ENCODE measurements at regions not wholly inside any gene's neighbourhood (a gene's known extent, or its start where the extent isn't known, plus 50 kb on each side); places are given as distances from the start of the nearest gene placed in this dataset.

DNA sequence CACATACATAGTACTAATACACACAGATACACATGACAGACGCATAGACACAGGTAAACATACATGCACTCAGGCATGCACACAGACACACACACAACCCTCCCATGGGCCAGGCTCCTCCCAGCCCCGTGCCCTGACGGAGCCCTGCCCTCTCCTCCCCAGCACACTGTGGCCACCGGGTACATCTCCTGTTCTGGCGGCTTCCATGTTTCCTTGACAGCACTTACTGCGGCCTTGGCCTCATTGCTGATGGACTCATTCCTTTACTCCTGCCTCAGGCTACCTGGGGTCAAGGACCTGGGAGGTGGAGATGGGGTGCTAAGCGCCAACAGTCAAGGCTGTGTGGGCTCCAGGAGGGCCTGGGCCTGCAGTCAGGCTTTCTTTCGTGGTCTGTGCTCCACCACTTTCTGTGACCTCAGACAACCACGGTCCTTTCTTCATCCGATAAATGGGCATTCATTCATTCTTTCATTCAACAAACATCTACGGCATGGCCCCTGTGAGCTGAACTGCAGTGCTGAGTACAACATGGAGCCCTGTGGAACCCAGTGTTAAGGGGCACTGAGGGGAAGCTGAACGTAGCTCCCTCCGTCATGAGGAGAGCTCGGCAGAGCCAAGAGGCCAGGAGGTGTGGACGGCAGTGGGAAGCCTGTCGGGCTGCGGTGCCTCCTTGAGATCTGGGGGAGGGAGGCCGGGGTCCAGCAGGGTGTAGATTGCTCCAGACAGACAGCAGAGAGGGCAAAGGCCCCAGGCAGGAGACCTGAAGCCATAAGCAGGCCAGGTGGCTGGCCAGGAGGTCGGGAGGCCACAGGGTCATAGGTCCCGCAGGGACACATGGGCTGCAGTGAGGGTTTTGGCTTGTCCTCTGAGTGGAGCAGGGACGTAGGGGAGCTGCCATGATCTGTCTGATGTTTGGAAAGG, 190.4 kb upstream of the HDAC4 start (continued):
- TF ChIP-seq PAX5 (IDR thresholded peaks at IDR 0.05; ENCODE audit: borderline replicate concordance, low read depth, low read length) (no peak), TAF1 (IDR thresholded peaks at IDR 0.05; ENCODE audit: borderline replicate concordance, low read depth, low read length) (no peak)

DNA sequence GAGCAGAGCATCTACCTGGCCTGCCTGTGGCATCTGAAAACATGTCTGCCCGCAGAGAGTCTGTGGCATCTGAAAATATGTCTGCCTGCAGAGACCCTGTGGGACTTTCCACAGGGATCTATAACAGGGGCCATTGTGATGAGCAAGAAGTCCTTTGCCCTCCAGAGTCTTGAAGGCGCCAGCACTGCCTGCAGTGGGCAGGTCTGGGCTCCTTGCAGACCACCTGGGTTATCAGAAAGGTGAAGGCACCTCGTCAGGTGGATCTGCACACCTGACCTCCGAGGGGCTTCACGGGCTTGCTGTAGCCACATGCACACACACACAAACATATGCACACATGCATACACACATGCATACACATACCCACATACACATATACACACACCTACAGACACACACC, 189.5 kb upstream of the HDAC4 start:
- in situ Hi-C loops (cut with MboI) (no loop called here), intact Hi-C loops (cut with micrococcal nuclease; ENCODE audit: unreplicated experiment) (no loop called here)
- Histone ChIP-seq H3K4me1 (ENCODE audit: control insufficient read depth, insufficient read depth, low read length) (no peaks in the 10 kb centered on the region), H3K79me2 (ENCODE audit: control insufficient read depth, insufficient read depth, low read length) (no peaks in the 10 kb centered on the region), H3K27me3 (replicated peaks in 1 of 2; ENCODE audit: control insufficient read depth in 2 of 2, insufficient read depth in 2 of 2, low read length in 1 of 2) (no peaks in the 10 kb centered on the region; a peak in 1 of 4 replicates), H3K36me3 (ENCODE audit: control insufficient read depth in 2 of 2, insufficient read depth in 2 of 2, low read length in 1 of 2) (no peaks in the 10 kb centered on the region), H3K4me3 (no peak overlapping the region), H3K4me2 (ENCODE audit: control insufficient read depth, insufficient read depth) (no peak overlapping the region), H4K20me1 (ENCODE audit: control insufficient read depth, insufficient read depth) (no peaks in the 10 kb centered on the region), H3K9ac (ENCODE audit: control insufficient read depth, insufficient read depth, low read length) (no peak overlapping the region), H3K27ac (ENCODE audit: control insufficient read depth, insufficient read depth) (no peak overlapping the region), H2AFZ (ENCODE audit: control insufficient read depth, low read depth, low read length) (no peak overlapping the region), H3K9me3 (replicated peaks; ENCODE audit: control insufficient read depth, insufficient read depth, low read length) (peaks cover 5% of the 10 kb centered on the region; the same call in 1 of the 3 replicates)
- RAD21 ChIA-PET (ENCODE audit: unreplicated experiment), result no interaction called here
- SMC1A ChIA-PET (ENCODE audit: uncharacterized antibody, unreplicated experiment), result no interaction called here
- no TSS peak for BruUV-seq (replicated peaks)
- DNase-seq (ENCODE audit: low read depth, low spot score) (no peak), ATAC-seq (no peak), FAIRE-seq (no peak)
- CTCF ChIA-PET, result no interaction called here
- POLR2A ChIA-PET, result no interaction called here
- 19% methylated on average over 5 of the region's 5 CpGs for WGBS (ENCODE audit: insufficient coverage, insufficient replicate concordance, low lambda C conversion rate, missing lambda C conversion rate)
- TF ChIP-seq SMC3 (IDR thresholded peaks at IDR 0.05; ENCODE audit: borderline replicate concordance, low read length), result no peak
- TF ChIP-seq, protein P1, sequence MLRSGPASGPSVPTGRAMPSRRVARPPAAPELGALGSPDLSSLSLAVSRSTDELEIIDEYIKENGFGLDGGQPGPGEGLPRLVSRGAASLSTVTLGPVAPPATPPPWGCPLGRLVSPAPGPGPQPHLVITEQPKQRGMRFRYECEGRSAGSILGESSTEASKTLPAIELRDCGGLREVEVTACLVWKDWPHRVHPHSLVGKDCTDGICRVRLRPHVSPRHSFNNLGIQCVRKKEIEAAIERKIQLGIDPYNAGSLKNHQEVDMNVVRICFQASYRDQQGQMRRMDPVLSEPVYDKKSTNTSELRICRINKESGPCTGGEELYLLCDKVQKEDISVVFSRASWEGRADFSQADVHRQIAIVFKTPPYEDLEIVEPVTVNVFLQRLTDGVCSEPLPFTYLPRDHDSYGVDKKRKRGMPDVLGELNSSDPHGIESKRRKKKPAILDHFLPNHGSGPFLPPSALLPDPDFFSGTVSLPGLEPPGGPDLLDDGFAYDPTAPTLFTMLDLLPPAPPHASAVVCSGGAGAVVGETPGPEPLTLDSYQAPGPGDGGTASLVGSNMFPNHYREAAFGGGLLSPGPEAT (IDR thresholded peaks at IDR 0.05; ENCODE audit: low read depth), result no peak
- TF ChIP-seq NBN (IDR thresholded peaks at IDR 0.05), result no peak
- TF ChIP-seq WRNIP1 (IDR thresholded peaks at IDR 0.05; ENCODE audit: borderline replicate concordance, low read depth, low read length), result no peak
- no peak for TF ChIP-seq EP300 (IDR thresholded peaks at IDR 0.05; ENCODE audit: borderline replicate concordance in 1 of 2, control insufficient read depth in 1 of 2, low read depth in 2 of 2, low read length in 2 of 2)
- no peak for TF ChIP-seq ZBED1 (IDR thresholded peaks at IDR 0.05; ENCODE audit: borderline replicate concordance)
- no peak for TF ChIP-seq USF1 (IDR thresholded peaks at IDR 0.05; ENCODE audit: borderline replicate concordance, extremely low read length, insufficient read depth, low read depth, low read length)
- no peak for TF ChIP-seq NR2C2 (IDR thresholded peaks at IDR 0.05; ENCODE audit: borderline replicate concordance, control insufficient read depth, insufficient read length, low read depth)
- TF ChIP-seq, protein P2, sequence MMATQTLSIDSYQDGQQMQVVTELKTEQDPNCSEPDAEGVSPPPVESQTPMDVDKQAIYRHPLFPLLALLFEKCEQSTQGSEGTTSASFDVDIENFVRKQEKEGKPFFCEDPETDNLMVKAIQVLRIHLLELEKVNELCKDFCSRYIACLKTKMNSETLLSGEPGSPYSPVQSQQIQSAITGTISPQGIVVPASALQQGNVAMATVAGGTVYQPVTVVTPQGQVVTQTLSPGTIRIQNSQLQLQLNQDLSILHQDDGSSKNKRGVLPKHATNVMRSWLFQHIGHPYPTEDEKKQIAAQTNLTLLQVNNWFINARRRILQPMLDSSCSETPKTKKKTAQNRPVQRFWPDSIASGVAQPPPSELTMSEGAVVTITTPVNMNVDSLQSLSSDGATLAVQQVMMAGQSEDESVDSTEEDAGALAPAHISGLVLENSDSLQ (IDR thresholded peaks at IDR 0.05), result no peak
- no peak for TF ChIP-seq GATAD2B (conservative IDR thresholded peaks at IDR 0.05; ENCODE audit: low read depth)
- no peak for TF ChIP-seq RFX5 (IDR thresholded peaks at IDR 0.05; ENCODE audit: low read depth, low read length)
- TF ChIP-seq RAD21 (IDR thresholded peaks at IDR 0.05; ENCODE audit: insufficient read depth, low read depth, low read length), result no peak
- TF ChIP-seq SREBF1 (IDR thresholded peaks at IDR 0.05; ENCODE audit: low read length), result no peak
- TF ChIP-seq BRCA1 (IDR thresholded peaks at IDR 0.05; ENCODE audit: low read depth, low read length), result no peak
- TF ChIP-seq RBBP5 (conservative IDR thresholded peaks at IDR 0.05), result no peak
- TF ChIP-seq JUNB (IDR thresholded peaks at IDR 0.05), result no peak

Data from GM12878 (cell line).